HG02870 (cell line): ENCODE measurements at regions not wholly inside any gene's neighbourhood (a gene's known extent, or its start where the extent isn't known, plus 50 kb on each side); places are given as distances from the start of the nearest gene placed in this dataset.
A peak's percentile ranks its signal among the peaks of the same experiment; 100 is the strongest.

Experiments used
- ATAC-seq: cut with Tn5 transposase; IDR thresholded peaks from one replicate; pipeline ENCODE4 v1.9.1; 2021; ENCODE audit warnings: mild to moderate bottlenecking, moderate library complexity; ENCODE audit not compliant: unreplicated experiment

DNA sequence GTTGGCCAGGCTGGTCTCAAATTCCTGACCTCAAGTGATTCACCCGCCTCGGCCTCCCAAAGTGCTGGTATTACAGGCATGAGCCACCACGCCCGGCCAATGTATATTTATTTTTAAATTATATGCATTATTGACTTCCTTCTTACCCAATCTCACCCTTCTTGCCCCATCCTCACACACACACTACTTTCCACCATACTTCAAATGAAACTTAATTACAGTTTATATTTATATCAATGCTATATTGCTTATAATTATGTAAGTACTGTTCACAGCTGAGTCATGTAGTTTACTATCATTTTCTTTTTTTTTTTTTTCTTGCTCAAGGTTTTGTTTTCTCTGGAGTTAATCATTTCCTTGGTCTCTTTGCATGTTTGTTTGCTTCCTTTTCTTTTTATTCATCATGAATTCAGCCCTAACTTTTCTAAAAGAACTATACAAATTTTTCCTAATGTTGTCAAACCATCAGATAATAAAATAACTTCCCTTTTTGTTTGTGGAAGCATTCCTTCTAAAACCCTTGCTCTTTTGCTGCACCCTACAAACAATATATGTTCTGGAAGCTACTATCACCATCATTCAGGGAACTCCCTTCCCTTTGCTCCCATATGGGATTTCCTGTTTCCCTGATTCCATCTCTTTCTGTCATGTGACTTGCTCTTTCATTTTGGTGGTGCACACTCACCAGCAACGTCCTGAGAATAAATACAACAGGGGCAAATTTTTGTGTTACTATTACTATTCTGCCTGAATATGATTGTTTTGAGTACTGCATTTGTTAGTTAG lies 201.7 kb upstream of the SASH1 start:
- no peak for ATAC-seq

- no peak for ATAC-seq
Observed at GRCh38 chr6:148142821-148143220, 199.8 kb upstream of the SASH1 start.

DNA sequence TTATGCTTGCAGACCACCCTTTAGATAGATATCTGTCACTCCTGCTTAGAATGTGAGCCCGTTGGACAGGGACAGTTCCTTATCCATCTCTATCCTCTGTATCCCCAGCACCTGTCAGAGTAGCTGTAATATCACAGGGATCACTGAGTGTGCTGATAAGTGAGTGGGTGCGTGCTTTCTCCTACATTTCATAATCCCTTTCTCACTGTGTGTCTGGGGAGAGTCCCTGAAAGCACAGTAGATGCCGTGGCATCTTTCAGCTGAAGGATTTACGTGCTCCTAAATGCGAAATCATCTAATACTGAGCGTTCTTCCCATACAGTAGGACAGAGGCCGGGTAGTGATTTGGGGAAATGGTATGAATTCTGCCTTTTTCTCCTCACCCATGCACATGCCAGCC lies 198.9 kb upstream of the SASH1 start:
- ATAC-seq: no peak

DNA sequence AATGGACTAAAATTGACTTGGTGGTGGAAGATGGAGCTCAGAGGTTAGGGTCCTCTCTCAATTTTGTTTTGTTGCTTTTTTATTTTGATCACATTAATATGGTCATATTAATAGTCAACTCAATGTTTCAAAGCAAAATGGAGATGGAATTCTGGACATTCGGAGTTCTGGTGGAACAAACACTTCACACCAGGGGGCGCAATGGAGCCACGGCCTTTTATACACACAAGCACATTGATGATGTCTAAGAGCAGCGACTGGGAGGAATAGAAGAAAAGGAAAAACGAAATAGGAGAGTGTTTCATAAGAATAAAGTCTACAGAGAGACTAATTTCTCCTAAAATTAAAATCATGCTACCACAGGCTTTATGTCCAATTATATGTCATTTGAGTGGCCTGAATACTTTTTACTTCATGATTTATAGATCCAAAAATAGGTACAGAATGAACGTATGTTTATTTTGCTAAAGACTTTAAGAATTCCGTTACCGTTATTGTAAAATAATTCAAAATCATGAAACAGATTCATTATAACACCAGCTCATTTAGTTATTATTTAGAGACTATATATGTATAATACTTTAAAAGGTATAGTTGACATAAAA lies 197.6 kb upstream of the SASH1 start:
- ATAC-seq: peak; percentile 73

GRCh38 chr6:148146717-148147462 lies 195.7 kb upstream of the SASH1 start:
- ATAC-seq: no peak

GRCh38 chr6:148147463-148147830 lies 195.2 kb upstream of the SASH1 start:
- no peak for ATAC-seq

DNA sequence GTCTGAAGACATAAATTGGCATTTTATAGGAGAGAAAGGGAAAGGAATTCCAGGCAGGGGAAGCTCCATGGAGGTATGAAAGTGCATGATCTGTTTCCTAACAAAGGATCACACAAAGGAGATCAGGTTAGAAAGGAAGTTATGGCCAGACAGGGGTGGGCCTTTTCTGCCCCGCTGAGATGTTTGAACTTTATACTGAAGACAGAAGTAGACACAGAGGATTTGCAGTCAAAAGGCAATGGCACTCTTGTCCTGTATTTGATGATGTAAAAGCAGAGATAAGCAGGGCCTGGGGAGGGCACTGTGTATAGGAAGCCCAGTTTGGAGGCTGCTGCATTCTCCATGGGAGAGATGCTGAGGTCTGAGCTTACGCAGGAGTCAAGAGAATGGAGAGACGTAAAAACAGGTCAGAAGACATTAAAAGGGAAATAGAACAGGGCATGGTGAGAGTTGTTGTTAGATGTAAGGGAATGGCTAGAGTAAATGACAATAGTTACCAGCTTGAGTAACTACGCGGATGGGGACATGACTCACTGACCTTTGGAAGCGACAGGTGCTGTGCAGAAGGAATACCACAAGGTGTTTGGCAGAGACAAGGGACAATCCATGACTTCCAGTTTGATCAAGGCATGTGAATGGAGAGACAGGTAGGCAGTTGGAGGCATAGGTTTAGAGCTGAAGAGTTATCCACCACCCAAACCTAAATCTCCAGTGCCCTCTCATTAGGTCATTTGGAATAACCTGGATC lies 190.6 kb upstream of the SASH1 start:
- no peak for ATAC-seq

DNA sequence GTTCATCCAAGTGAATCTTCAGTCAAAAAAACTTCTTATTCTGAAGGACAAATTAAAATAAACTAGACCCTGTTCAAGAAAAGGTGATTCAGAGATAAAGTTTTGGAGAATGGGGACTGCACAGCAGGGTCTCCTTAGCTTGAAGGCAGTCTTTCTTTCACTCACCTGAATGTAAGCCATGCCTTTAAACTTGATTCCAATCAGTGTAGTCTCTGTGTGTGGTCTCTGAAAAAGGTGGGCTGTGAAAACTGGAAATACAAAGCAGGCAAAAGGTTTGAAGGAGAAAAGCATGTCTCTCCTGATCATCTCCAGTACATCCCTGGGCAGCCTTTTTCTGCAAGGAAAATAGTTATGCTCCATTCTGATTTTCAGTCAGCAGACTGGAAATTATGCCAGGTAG lies 188.0 kb upstream of the SASH1 start:
- ATAC-seq: no peak

DNA sequence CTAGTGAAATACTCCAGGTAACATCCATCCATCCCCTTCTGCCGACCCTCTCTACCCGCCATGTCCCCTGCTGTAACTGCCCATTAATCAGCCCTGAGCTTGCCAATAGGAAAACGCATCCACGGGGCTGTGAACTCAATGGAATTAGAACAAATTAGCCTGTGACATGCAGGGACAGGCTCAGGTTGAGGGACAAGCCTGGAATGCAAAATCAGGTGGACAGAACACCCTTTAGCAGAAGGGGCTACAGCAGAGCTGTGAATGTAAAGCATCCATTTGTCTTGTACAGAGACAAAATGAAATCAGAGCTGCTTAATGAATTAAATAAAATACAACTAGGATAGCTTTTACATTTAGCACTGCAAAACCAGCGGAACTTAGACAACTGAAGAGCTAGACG lies 187.3 kb upstream of the SASH1 start:
- no peak for ATAC-seq

DNA sequence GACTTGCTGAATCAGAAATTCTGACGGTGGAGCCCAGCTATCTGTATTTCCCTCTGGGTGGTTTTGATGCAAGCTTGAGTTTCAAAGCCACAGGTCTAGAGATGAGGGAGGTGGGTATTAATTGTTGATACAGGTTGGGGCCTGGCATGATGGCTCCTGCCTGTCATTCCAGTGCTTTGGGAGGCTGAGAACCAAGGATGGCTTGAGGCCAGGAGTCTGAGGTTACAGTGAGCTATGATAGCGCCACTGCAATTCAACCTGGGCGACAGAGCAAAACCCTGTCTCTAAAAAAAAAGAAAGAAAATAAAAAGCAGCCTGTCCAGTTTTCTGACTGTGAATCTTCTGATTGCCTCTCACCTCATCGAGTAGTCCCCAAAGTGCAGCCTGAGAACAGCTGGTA lies 184.8 kb upstream of the SASH1 start:
- ATAC-seq: no peak

DNA sequence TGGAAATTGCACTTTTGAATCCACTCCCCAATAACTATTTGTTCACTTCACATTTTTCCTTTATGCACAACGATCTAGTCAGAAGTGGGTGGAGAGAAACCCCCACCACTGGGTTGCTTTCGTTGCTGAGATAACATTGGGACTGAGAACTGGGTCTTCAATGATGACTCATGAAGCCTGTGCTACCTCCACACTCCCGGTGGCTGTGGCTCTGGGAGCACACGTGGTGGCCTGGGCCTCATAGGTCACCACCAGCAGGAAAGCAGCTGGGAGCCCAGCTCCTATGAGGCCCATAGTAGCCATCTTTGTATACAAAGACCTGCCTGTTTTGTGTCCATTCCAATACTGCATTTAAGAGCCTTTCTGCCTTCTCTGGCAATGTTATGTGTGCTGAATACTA lies 178.0 kb upstream of the SASH1 start:
- no peak for ATAC-seq

GRCh38 chr6:148166339-148166968 lies 176.2 kb upstream of the SASH1 start:
- peak; percentile 63 for ATAC-seq

DNA sequence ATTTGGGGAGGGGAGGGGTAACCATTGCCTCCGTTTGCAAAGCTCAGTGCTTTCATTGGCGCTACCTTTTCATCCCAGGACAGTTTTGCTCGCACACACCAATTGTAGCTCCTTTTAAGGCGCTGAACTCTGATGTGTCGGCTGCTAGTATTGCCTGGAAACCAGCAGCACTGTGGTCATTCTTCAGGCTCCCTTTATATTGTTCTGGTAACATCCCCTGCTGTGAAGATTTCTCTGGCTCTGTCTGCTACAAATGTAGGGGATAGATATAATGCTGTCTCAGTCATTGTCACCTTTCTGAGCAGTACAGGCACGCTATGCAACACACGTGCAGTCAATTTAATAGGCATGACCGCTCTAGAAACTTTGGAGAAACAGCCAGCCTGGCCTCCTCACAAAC lies 172.9 kb upstream of the SASH1 start:
- ATAC-seq: no peak

DNA sequence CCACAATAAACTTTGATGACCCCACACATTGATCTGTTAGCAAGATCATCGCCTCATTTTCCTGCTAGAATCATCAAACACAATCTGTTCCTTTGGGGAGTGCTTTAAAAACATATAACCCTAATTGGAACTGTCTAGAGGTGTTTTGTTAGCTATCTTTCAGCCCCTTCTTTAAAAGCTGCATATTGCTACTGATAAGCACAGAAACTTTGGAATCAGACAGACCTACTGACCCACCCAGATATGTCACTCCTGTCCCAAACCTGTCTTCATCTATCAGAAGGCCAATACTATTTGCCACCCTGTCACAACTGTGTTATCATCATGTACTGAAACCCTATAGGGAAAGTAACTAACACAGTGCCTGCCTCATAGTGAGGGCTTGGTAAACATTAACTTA lies 172.4 kb upstream of the SASH1 start:
- no peak for ATAC-seq

DNA sequence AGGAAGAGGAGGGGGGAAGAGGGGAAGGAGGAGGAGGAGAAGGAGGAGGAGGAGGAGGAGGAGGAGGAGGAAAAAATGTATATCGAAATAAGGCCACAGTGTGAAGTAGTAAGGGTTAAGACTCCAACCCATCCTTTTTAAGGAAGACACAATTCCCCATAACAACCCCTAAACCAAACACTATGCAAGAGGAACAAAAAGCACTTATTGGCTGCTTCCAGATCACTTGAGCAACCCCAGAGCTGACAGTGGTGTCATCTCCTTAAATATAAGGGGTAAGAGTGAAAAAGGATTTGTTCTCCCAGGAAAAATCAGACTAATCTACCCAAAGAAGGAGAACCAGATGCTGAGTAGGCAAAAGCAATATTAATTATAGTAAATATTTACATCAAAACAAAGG lies 169.1 kb upstream of the SASH1 start:
- ATAC-seq: no peak

DNA sequence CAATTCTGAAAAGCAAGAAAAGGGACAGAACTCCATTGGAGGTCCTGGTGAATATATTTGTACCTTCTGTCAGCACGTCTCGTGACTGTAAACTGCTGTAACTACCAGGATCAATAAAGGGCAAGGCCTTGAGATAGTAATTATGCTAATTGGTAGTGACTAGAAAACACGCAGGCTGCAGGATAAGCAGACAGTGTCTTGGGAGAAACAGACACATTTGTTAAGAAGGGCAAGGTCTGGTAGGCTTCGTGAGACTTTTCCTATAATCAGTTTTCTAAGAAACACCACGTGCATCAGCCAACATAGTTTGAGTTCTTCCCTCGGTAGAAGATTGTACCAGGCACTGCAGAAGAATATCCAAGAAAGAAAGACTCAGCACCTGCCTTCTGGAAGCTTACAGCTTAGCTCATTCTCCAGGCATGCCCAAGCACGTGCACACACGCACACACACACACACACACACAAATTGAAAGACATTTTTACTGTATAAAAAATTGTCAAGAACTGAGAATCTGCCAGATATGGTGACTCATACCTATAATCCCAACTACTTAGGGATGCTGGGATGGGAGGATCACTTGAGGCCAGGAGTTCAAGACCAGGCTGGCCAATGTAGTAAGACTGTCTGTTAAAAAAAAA lies 167.0 kb upstream of the SASH1 start:
- ATAC-seq: no peak

- ATAC-seq: no peak
Observed at GRCh38 chr6:148177589-148178233, 164.9 kb upstream of the SASH1 start.

DNA sequence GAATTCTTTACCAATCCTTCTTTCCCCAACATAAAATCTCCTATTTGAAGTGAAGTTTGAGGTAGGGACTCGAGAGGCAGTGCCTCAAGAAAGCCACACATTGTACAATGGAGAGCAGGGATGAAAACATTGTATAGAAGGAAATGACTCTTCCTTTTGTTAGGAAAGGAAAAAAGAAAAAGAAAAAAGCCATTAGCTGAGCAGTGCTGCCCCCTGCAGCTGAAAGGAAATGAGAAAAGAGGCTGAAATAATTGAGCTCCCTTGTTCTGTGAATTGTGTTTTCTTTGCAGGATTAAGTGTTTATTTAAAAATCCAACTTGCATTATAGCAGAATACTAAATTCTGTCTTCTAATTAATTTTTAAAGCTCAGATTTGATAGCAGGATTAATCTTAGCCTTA lies 162.9 kb upstream of the SASH1 start:
- no peak for ATAC-seq

DNA sequence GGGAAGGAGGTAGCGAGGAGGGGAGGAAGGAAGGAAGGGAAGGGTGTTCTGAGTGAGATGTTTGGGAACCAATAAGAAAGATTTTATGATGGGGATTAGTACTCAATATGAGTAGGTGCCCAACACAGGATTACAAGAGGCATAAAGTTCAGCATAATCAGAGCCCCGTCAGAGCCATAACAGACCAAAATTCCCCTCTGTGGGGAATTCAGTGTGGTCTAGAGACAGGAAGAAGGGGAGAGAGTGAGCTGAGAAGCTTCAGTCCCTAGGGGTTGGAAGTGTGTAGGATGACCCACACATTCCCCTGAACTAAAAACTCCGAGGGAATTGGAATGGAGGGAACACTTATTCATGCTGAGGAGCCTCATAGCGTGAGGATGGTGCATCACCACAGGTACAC lies 160.3 kb upstream of the SASH1 start:
- no peak for ATAC-seq

GRCh38 chr6:148183776-148184175 lies 158.9 kb upstream of the SASH1 start:
- no peak for ATAC-seq
